ENCODE measurements at regions not wholly inside any gene's neighbourhood (a gene's known extent, or its start where the extent isn't known, plus 50 kb on each side); places are given as distances from the start of the nearest gene placed in this dataset.

DNA sequence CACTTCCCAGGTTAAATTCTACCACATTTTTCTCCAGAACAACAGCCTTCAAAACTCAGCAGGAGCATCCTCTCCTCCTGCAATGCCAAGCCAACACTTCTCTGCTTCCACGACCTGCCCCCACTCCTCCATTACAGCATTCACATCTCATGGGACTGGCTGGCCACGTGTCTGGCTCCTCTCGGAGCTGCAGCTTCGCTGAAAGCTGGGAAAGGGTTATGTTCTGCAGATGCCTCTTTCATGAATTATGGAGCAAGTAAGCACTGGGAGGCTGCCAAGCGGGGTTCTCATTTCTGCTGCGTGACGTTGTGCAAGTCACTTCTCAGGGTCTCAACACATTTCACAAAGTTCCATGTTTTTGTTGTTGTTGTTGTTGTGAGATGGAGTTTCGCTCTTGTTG is 142.2 kb upstream of the RFLNA start:
- Histone ChIP-seq H3K4me2 (ENCODE audit: insufficient read depth, low read length, poor library complexity, severe bottlenecking) (no peak overlapping the region), H3K9ac (ENCODE audit: low read depth, low read length, poor library complexity) (no peak overlapping the region), H3K18ac (ENCODE audit: low read length) (no peak overlapping the region), H2BK12ac (ENCODE audit: low read length) (no peak overlapping the region), H3K27me3 (ENCODE audit: control insufficient read depth in 3 of 3, insufficient read depth in 3 of 3, low read depth in 1 of 3, low read length in 3 of 3) (no peaks in the 10 kb centered on the region), H4K8ac (ENCODE audit: low read depth, low read length) (no peak overlapping the region), H3K79me1 (ENCODE audit: low read depth, low read length) (no peaks in the 10 kb centered on the region), H2AK5ac (ENCODE audit: low read depth, low read length) (no peak overlapping the region), H2BK5ac (ENCODE audit: low read length) (no peak overlapping the region), H2AFZ (ENCODE audit: low read length) (no peak overlapping the region), H3K4ac (ENCODE audit: low read length) (no peak overlapping the region), H3K4me3 (ENCODE audit: low read length in 2 of 2) (peak overlapping the region in 1 of 2 donors; percentile 22), H3K27ac (replicated peaks; ENCODE audit: low read length) (no peak overlapping the region), H3K23ac (ENCODE audit: low read depth, low read length, poor library complexity) (no peak overlapping the region), H3K4me1 (ENCODE audit: control insufficient read depth in 2 of 2, insufficient read depth in 1 of 2, low read depth in 1 of 2, low read length in 2 of 2) (peaks cover 0 to 3% of the 10 kb centered on the region in 2 donors), H3K9me3 (replicated peaks in 1 of 2; ENCODE audit: control insufficient read depth in 2 of 2, insufficient read depth in 1 of 2, low read depth in 1 of 2, low read length in 2 of 2) (peaks cover 4 to 28% of the 10 kb centered on the region in 2 donors), H2BK120ac (ENCODE audit: low read depth, low read length) (no peak overlapping the region), H3K14ac (ENCODE audit: low read length) (no peak overlapping the region), H4K91ac (ENCODE audit: low read depth, low read length, poor library complexity) (no peak overlapping the region), H2BK15ac (ENCODE audit: low read length) (no peak overlapping the region), H3K36me3 (replicated peaks in 1 of 2; ENCODE audit: control insufficient read depth in 2 of 2, insufficient read depth in 2 of 2, low read length in 2 of 2) (no peaks in the 10 kb centered on the region)
- no peak for DNase-seq (ENCODE audit: low spot score)
- no CpG with 5 or more reads among the region's 8 CpGs for WGBS, 2 donors (ENCODE audit: extremely low coverage in 2 of 2, insufficient read length in 2 of 2, insufficient replicate concordance in 1 of 2)

DNA sequence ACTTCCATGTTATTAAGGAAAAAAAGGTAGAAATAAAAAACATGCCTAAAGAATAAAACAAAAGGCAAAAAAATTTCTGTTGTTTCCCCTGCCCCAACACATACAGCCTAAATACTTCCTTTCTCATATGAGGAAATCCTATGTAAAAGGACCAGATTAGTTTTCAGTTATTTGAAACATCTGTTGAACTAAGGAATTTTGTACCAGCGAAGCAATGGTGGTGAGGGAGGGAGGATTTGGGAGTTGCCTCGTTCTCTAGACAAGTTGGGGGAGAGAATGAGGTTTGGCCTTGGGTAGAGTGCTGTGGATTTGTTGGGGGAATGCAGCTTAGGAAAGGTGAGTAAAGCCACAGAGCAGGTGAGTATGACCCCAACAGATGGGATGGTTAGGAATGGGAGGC is 141.5 kb upstream of the RFLNA start:
- no peak overlapping the region for H3K23ac ChIP-seq (ENCODE audit: low read depth, low read length, poor library complexity)
- no peak overlapping the region for H3K9ac ChIP-seq (ENCODE audit: low read depth, low read length, poor library complexity)
- H3K4me3 ChIP-seq (ENCODE audit: low read length in 2 of 2) = no peak overlapping the region
- DNase-seq (ENCODE audit: low spot score) = no peak
- WGBS, 2 donors (ENCODE audit: extremely low coverage in 2 of 2, insufficient read length in 2 of 2, insufficient replicate concordance in 1 of 2) = no CpG with 5 or more reads among the region's 2 CpGs
- H2BK5ac ChIP-seq (ENCODE audit: low read length) = no peak overlapping the region
- no peak overlapping the region for H2BK12ac ChIP-seq (ENCODE audit: low read length)
- H2BK15ac ChIP-seq (ENCODE audit: low read length) = no peak overlapping the region
- H2AFZ ChIP-seq (ENCODE audit: low read length) = no peak overlapping the region
- H3K9me3 ChIP-seq (replicated peaks in 1 of 2; ENCODE audit: control insufficient read depth in 2 of 2, insufficient read depth in 1 of 2, low read depth in 1 of 2, low read length in 2 of 2) = peaks cover 4 to 25% of the 10 kb centered on the region in 2 donors
- H3K27me3 ChIP-seq (ENCODE audit: control insufficient read depth in 3 of 3, insufficient read depth in 3 of 3, low read depth in 1 of 3, low read length in 3 of 3) = no peaks in the 10 kb centered on the region
- H4K8ac ChIP-seq (ENCODE audit: low read depth, low read length) = no peak overlapping the region
- no peak overlapping the region for H4K91ac ChIP-seq (ENCODE audit: low read depth, low read length, poor library complexity)
- no peak overlapping the region for H3K18ac ChIP-seq (ENCODE audit: low read length)
- H3K4me2 ChIP-seq (ENCODE audit: insufficient read depth, low read length, poor library complexity, severe bottlenecking) = no peak overlapping the region
- H3K79me1 ChIP-seq (ENCODE audit: low read depth, low read length) = no peaks in the 10 kb centered on the region
- H2BK120ac ChIP-seq (ENCODE audit: low read depth, low read length) = no peak overlapping the region
- H2AK5ac ChIP-seq (ENCODE audit: low read depth, low read length) = no peak overlapping the region
- no peak overlapping the region for H3K4ac ChIP-seq (ENCODE audit: low read length)
- H3K27ac ChIP-seq (replicated peaks; ENCODE audit: low read length) = no peak overlapping the region
- H3K14ac ChIP-seq (ENCODE audit: low read length) = no peak overlapping the region
- H3K4me1 ChIP-seq (ENCODE audit: control insufficient read depth in 2 of 2, insufficient read depth in 1 of 2, low read depth in 1 of 2, low read length in 2 of 2) = peaks cover 0 to 3% of the 10 kb centered on the region in 2 donors
- no peaks in the 10 kb centered on the region for H3K36me3 ChIP-seq (replicated peaks in 1 of 2; ENCODE audit: control insufficient read depth in 2 of 2, insufficient read depth in 2 of 2, low read length in 2 of 2)

DNA sequence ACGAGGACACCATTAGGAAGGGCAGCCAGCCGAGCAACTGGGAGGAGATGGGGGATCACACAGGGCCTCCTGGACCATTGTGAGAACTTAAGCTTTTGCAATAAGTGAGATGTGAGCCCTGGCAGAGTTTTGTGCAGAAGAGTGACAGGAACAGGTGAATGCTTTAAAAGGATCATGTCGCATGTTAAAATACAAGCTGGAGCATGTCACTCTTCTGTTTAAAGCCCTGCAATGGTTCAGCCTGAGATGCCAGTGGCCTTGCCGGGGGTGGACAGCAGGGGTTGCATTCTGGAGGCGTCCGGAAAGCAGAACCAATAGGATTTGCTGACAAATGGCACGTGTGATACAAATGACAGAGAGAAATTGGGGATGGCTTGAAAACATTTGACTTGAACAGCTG is 137.5 kb upstream of the RFLNA start:
- Histone ChIP-seq H2AFZ (ENCODE audit: low read length) (no peak overlapping the region), H2BK5ac (ENCODE audit: low read length) (no peak overlapping the region), H4K8ac (ENCODE audit: low read depth, low read length) (no peak overlapping the region), H3K4ac (ENCODE audit: low read length) (no peak overlapping the region), H3K23ac (ENCODE audit: low read depth, low read length, poor library complexity) (no peak overlapping the region), H2AK5ac (ENCODE audit: low read depth, low read length) (peak overlapping the region; percentile 85), H3K36me3 (replicated peaks in 1 of 2; ENCODE audit: control insufficient read depth in 2 of 2, insufficient read depth in 2 of 2, low read length in 2 of 2) (no peaks in the 10 kb centered on the region), H2BK15ac (ENCODE audit: low read length) (peak overlapping the region; percentile 14), H3K4me1 (ENCODE audit: control insufficient read depth in 2 of 2, insufficient read depth in 1 of 2, low read depth in 1 of 2, low read length in 2 of 2) (peaks cover 8 to 11% of the 10 kb centered on the region in 2 donors), H3K79me1 (ENCODE audit: low read depth, low read length) (no peaks in the 10 kb centered on the region), H3K4me2 (ENCODE audit: insufficient read depth, low read length, poor library complexity, severe bottlenecking) (no peak overlapping the region), H2BK120ac (ENCODE audit: low read depth, low read length) (no peak overlapping the region), H3K27me3 (ENCODE audit: control insufficient read depth in 3 of 3, insufficient read depth in 3 of 3, low read depth in 1 of 3, low read length in 3 of 3) (no peaks in the 10 kb centered on the region), H3K18ac (ENCODE audit: low read length) (peak overlapping the region; percentile 50), H3K9me3 (replicated peaks in 1 of 2; ENCODE audit: control insufficient read depth in 2 of 2, insufficient read depth in 1 of 2, low read depth in 1 of 2, low read length in 2 of 2) (peaks cover 0 to 6% of the 10 kb centered on the region in 2 donors), H3K27ac (replicated peaks; ENCODE audit: low read length) (no peak overlapping the region), H3K9ac (ENCODE audit: low read depth, low read length, poor library complexity) (no peak overlapping the region), H3K14ac (ENCODE audit: low read length) (no peak overlapping the region), H2BK12ac (ENCODE audit: low read length) (no peak overlapping the region), H3K4me3 (ENCODE audit: low read length in 2 of 2) (no peak overlapping the region), H4K91ac (ENCODE audit: low read depth, low read length, poor library complexity) (no peak overlapping the region)
- no CpG with 5 or more reads among the region's 7 CpGs for WGBS, 2 donors (ENCODE audit: extremely low coverage in 2 of 2, insufficient read length in 2 of 2, insufficient replicate concordance in 1 of 2)
- DNase-seq (ENCODE audit: low spot score) = no peak

DNA sequence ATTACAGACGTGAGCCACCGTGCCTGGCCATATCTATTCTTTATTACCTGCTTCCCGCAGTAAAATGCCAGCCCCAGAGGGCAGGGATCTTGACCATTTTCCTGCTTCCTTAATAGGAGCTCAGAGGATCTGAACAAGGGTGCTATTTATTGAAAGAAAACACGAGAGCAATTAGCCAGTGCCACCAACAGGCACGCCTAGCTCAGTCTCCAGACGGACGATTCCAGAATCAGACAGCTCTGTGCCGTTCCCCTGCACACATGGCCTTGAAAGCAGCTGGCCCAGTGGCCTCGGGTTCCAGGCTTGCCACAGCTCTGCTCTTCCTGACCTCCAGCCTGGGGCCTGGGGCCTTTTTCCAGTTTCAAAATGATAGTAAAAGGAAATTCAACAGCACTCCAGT is 135.2 kb upstream of the RFLNA start:
- no peak overlapping the region for H2BK5ac ChIP-seq (ENCODE audit: low read length)
- no peak overlapping the region for H3K4ac ChIP-seq (ENCODE audit: low read length)
- H3K4me3 ChIP-seq (ENCODE audit: low read length in 2 of 2) = no peak overlapping the region
- no peak overlapping the region for H2BK12ac ChIP-seq (ENCODE audit: low read length)
- H3K79me1 ChIP-seq (ENCODE audit: low read depth, low read length) = no peaks in the 10 kb centered on the region
- no peak overlapping the region for H3K23ac ChIP-seq (ENCODE audit: low read depth, low read length, poor library complexity)
- H2AK5ac ChIP-seq (ENCODE audit: low read depth, low read length) = peak overlapping the region; percentile 30
- no peak overlapping the region for H4K91ac ChIP-seq (ENCODE audit: low read depth, low read length, poor library complexity)
- H3K14ac ChIP-seq (ENCODE audit: low read length) = no peak overlapping the region
- no peak overlapping the region for H2BK15ac ChIP-seq (ENCODE audit: low read length)
- no peaks in the 10 kb centered on the region for H3K36me3 ChIP-seq (replicated peaks in 1 of 2; ENCODE audit: control insufficient read depth in 2 of 2, insufficient read depth in 2 of 2, low read length in 2 of 2)
- WGBS, 2 donors (ENCODE audit: extremely low coverage in 2 of 2, insufficient read length in 2 of 2, insufficient replicate concordance in 1 of 2) = no CpG with 5 or more reads among the region's 9 CpGs
- H3K18ac ChIP-seq (ENCODE audit: low read length) = peak overlapping the region; percentile 38
- no peak overlapping the region for H3K9ac ChIP-seq (ENCODE audit: low read depth, low read length, poor library complexity)
- H2AFZ ChIP-seq (ENCODE audit: low read length) = peak overlapping the region; percentile 68
- no peak overlapping the region for H4K8ac ChIP-seq (ENCODE audit: low read depth, low read length)
- DNase-seq (ENCODE audit: low spot score) = no peak
- no peak overlapping the region for H2BK120ac ChIP-seq (ENCODE audit: low read depth, low read length)
- H3K27ac ChIP-seq (replicated peaks; ENCODE audit: low read length) = peak overlapping the region; percentile 5
- no peaks in the 10 kb centered on the region for H3K27me3 ChIP-seq (ENCODE audit: control insufficient read depth in 3 of 3, insufficient read depth in 3 of 3, low read depth in 1 of 3, low read length in 3 of 3)
- peaks cover 8 to 11% of the 10 kb centered on the region in 2 donors for H3K4me1 ChIP-seq (ENCODE audit: control insufficient read depth in 2 of 2, insufficient read depth in 1 of 2, low read depth in 1 of 2, low read length in 2 of 2)
- H3K4me2 ChIP-seq (ENCODE audit: insufficient read depth, low read length, poor library complexity, severe bottlenecking) = no peak overlapping the region
- peaks cover 0 to 7% of the 10 kb centered on the region in 2 donors for H3K9me3 ChIP-seq (replicated peaks in 1 of 2; ENCODE audit: control insufficient read depth in 2 of 2, insufficient read depth in 1 of 2, low read depth in 1 of 2, low read length in 2 of 2)
